Peyer's patch (tissue), 4 donors: ENCODE measurements at regions not wholly inside any gene's neighbourhood (a gene's known extent, or its start where the extent isn't known, plus 50 kb on each side); places are given as distances from the start of the nearest gene placed in this dataset.

Source experiments
- DNase-seq, 3 donors: peaks; one replicate each; pipeline ENCODE4 v3.0.0-alpha.2; 2017 to 2019
- H3K27ac ChIP-seq, 4 donors: fragments of 200-600 bp; sonication (generic); one replicate each; pipeline ENCODE4 v1.5.1; 2016 to 2019
- H3K27me3 ChIP-seq, 2 donors: fragments of 200-600 bp; sonication (generic); one replicate each; pipeline ENCODE4 v1.5.1; 2019
- H3K36me3 ChIP-seq, 3 donors: fragments of 200-600 bp; sonication (generic); one replicate each; pipeline ENCODE4 v1.5.1; 2016 to 2019
- H3K4me1 ChIP-seq, 4 donors: fragments of 200-600 bp; sonication (generic); one replicate each; pipeline ENCODE4 v1.5.1; 2016 to 2019
- H3K4me3 ChIP-seq, 4 donors: fragments of 200-600 bp; sonication (generic); 1 replicate in 3 of 4; 2 replicates in 1 of 4; pipeline ENCODE4 v1.5.1; 2016 to 2019; ENCODE audit warnings: mild to moderate bottlenecking in 1 of 4
- H3K9me3 ChIP-seq, 4 donors: fragments of 200-600 bp; sonication (generic); one replicate each; pipeline ENCODE4 v1.5.1; 2016 to 2019; ENCODE audit warnings: mild to moderate bottlenecking in 1 of 4
- POLR2A ChIP-seq, 2 donors: fragments of 450-650 bp; IDR thresholded peaks; one replicate each; pipeline ENCODE4 v1.5.1; 2017; ENCODE audit warnings: antibody characterized with exemption in 2 of 2, mild to moderate bottlenecking in 2 of 2, moderate library complexity in 2 of 2
- TF ChIP-seq, protein P1 (sequence below), 6 experiments: fragments of 450-650 bp in 4 of 6; fragments of 200-600 bp in 2 of 6; sonication (generic) in 1 of 6; IDR thresholded peaks; one replicate each; pipeline ENCODE4 v1.5.1; 2017 to 2019; ENCODE audit warnings: antibody characterized with exemption in 6 of 6, mild to moderate bottlenecking in 3 of 6, moderate library complexity in 1 of 6

DNA sequence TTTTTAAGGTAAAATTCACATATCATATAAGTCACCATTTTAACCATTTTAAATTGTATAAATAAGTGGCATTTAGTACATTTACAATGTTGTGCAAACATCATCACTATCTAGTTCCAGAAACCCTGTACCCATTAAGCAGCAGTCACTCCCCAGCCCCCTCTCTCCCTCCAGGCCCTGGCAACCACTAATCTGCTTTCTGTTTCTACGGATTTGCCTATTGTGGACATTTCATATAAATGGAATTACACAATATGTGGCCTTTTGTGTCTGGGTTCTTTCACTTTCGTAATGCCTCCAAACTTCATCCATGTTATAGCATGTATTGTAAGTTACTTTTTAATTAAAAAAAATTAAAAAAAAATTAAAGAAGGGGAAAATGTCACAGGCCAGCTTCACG, 58.0 kb upstream of the RAB3GAP2 start:
- no peak for DNase-seq
- H3K27me3 ChIP-seq: no peaks in the 10 kb centered on the region
- no peak overlapping the region for H3K27ac ChIP-seq
- no peaks in the 10 kb centered on the region for H3K4me1 ChIP-seq
- no peaks in the 10 kb centered on the region for H3K36me3 ChIP-seq
- H3K4me3 ChIP-seq: no peak overlapping the region
- TF ChIP-seq, protein P1, sequence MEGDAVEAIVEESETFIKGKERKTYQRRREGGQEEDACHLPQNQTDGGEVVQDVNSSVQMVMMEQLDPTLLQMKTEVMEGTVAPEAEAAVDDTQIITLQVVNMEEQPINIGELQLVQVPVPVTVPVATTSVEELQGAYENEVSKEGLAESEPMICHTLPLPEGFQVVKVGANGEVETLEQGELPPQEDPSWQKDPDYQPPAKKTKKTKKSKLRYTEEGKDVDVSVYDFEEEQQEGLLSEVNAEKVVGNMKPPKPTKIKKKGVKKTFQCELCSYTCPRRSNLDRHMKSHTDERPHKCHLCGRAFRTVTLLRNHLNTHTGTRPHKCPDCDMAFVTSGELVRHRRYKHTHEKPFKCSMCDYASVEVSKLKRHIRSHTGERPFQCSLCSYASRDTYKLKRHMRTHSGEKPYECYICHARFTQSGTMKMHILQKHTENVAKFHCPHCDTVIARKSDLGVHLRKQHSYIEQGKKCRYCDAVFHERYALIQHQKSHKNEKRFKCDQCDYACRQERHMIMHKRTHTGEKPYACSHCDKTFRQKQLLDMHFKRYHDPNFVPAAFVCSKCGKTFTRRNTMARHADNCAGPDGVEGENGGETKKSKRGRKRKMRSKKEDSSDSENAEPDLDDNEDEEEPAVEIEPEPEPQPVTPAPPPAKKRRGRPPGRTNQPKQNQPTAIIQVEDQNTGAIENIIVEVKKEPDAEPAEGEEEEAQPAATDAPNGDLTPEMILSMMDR (IDR thresholded peaks at IDR 0.05): no peak
- no peak for TF ChIP-seq POLR2A (IDR thresholded peaks at IDR 0.05)
- no peaks in the 10 kb centered on the region for H3K9me3 ChIP-seq

DNA sequence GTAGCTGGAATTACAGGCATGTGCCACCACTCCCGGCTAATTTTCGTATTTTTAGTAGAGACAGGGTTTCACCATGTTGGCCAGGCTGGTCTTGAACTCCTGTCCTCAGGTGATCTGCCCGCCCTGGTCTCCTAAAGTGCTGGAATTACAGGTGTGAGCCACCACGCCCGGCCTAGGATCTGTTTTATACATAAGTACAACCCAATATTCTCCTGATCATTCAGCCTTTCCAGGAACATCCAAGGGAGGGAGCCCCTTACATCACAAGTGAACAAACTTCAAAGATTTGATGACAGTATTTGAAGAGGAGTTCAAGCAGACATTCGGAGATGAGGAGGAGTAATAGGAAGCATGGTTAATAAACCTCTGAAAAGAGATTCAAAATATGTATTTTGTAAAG, 54.9 kb upstream of the RAB3GAP2 start:
- TF ChIP-seq, protein P1 (IDR thresholded peaks at IDR 0.05): no peak
- TF ChIP-seq POLR2A (IDR thresholded peaks at IDR 0.05): no peak
- Histone ChIP-seq H3K9me3 (no peaks in the 10 kb centered on the region), H3K4me1 (no peaks in the 10 kb centered on the region), H3K36me3 (no peaks in the 10 kb centered on the region), H3K4me3 (no peak overlapping the region), H3K27ac (no peak overlapping the region), H3K27me3 (no peaks in the 10 kb centered on the region)
- DNase-seq: no peak

DNA sequence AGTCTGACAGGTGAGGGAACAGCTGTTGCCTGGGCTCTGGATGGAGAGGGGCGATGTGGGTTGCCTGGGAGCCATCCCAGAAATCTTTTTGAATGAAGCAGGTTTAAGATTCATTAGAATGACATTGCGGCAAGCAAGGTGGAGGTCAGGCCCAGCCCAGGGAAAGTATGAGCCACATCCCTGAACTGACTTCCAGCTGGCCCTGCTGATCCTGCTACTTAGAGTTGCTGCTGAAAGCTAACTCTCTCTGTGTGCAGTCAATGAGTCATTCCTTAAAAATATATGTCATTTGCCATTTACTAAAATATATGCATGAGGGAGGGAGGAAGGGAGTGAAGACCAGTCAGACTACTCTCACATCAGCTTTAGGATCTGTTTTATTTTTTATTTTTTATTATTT, 54.3 kb upstream of the RAB3GAP2 start:
- no peak for DNase-seq
- H3K4me3 ChIP-seq: no peak overlapping the region
- H3K9me3 ChIP-seq: no peaks in the 10 kb centered on the region
- no peaks in the 10 kb centered on the region for H3K27me3 ChIP-seq
- H3K36me3 ChIP-seq: no peaks in the 10 kb centered on the region
- no peak overlapping the region for H3K27ac ChIP-seq
- H3K4me1 ChIP-seq: no peaks in the 10 kb centered on the region
- no peak for TF ChIP-seq POLR2A (IDR thresholded peaks at IDR 0.05)
- TF ChIP-seq, protein P1 (IDR thresholded peaks at IDR 0.05): no peak

DNA sequence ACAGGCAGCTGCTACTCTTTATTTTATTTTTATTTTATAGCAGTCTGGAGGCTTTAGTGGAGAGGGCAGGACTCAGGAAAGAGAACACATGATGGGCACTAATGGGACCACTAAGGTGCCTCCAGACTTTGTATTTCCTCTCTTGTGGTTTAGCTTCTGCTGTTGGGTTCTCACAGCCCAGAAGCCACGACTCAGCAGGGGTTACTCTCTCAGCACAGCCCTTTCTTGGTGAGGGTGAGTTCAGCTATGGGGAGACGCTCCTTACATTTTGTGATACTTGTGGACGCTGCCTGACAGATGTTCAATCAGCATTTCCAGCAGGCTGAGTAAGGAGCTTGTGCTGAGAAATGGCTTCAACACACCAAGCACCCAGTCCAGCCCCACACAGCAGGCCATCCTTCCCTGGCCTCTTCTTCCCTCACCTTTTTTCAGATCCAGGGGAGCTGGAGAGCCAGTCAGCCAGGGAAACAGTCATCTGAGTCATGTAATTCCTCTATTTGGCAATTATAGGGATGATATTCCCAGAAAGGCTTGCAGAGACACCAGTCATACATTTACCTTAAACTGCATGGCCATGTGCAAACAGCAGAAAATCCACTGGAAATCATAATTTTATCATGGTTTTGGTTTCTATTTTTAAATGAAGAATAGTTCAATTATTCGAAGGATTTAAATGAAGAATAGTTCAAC, 53.2 kb upstream of the RAB3GAP2 start:
- Histone ChIP-seq H3K4me1 (no peaks in the 10 kb centered on the region), H3K36me3 (no peaks in the 10 kb centered on the region), H3K4me3 (no peak overlapping the region), H3K27me3 (no peaks in the 10 kb centered on the region), H3K27ac (no peak overlapping the region), H3K9me3 (no peaks in the 10 kb centered on the region)
- DNase-seq: no peak
- no peak for TF ChIP-seq POLR2A (IDR thresholded peaks at IDR 0.05)
- TF ChIP-seq, protein P1 (IDR thresholded peaks at IDR 0.05): no peak

DNA sequence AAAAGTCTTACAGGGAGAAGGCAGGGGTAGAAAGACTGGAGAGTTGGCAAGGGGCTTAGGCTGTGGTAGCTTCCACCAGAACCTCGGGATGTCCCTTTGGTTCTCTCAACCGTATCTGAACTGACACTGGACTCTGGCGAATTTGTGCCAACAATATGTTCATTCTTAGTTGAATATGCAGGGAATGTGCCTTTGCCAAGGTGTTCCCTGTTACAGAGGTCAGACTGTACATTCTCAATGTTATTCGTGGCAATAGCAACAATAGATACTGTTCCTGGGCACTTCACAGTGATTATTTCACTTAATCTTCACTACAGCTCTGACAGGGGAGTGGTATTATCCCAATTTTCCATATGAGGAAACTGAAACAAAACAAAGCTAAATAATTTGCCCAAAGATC, 51.5 kb upstream of the RAB3GAP2 start:
- DNase-seq: no peak
- TF ChIP-seq POLR2A (IDR thresholded peaks at IDR 0.05): no peak
- TF ChIP-seq, protein P1 (IDR thresholded peaks at IDR 0.05): no peak
- no peaks in the 10 kb centered on the region for H3K9me3 ChIP-seq
- H3K36me3 ChIP-seq: no peaks in the 10 kb centered on the region
- H3K4me3 ChIP-seq: no peak overlapping the region
- H3K4me1 ChIP-seq: no peaks in the 10 kb centered on the region
- H3K27ac ChIP-seq: no peak overlapping the region
- H3K27me3 ChIP-seq: no peaks in the 10 kb centered on the region

DNA sequence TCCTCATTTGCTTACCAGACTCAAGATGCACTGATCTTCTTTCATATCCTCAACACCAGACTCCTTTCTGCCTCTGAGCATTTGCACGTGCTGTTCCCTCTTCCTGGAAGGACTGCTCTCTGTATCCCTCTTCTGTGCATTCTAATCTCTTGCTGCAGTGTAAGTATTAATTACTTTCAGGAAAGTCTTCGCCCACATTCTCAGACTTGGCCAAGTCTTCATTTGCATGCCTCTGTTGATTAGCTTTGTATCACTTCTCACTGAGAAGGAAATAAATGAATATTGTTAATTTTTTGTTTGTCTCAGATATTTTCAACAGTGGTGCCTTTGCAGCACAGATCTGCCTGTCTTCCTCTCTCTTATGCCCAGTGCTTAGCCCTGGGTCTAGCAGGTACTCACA, 50.3 kb upstream of the RAB3GAP2 start:
- TF ChIP-seq, protein P1 (IDR thresholded peaks at IDR 0.05): no peak
- no peak for TF ChIP-seq POLR2A (IDR thresholded peaks at IDR 0.05)
- Histone ChIP-seq H3K36me3 (no peaks in the 10 kb centered on the region), H3K4me3 (no peak overlapping the region), H3K27me3 (no peaks in the 10 kb centered on the region), H3K4me1 (no peaks in the 10 kb centered on the region), H3K27ac (no peak overlapping the region), H3K9me3 (no peaks in the 10 kb centered on the region)
- DNase-seq: no peak
